Erythroblast (primary cell): ENCODE measurements at regions not wholly inside any gene's neighbourhood (a gene's known extent, or its start where the extent isn't known, plus 50 kb on each side); places are given as distances from the start of the nearest gene placed in this dataset.

Experiments used
- GATA1 ChIP-seq: IDR thresholded peaks from 2 replicates; pipeline ENCODE4 v1.6.1; 2011; ENCODE audit warnings: low read depth, mild to moderate bottlenecking, control low read depth, low read length, moderate library complexity
- POLR2A ChIP-seq: IDR thresholded peaks from 2 replicates; pipeline ENCODE4 v1.6.1; 2011; ENCODE audit warnings: mild to moderate bottlenecking, low read length

DNA sequence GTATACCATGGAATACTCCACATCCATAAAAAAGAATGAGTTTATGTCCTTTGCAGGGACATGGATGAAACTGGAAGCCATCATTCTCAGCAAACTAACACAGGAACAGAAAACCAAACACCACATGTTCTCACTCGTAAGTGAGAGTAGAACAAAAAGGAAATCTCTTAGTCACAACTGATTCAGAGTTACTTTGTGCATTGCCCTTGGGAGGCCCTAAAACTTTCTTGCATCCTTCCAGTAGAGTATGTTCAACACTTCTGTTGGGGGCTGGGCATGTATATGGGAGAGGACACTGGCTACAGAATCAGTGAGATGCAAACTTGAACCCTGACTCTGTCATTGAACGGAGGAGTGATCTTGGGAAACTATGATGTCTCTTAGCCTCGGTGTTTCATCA, 147.4 kb upstream of the IRX5 start:
- no peak for TF ChIP-seq POLR2A
- no peak for TF ChIP-seq GATA1
